HCT116 (cell line): ENCODE measurements at regions not wholly inside any gene's neighbourhood (a gene's known extent, or its start where the extent isn't known, plus 50 kb on each side); places are given as distances from the start of the nearest gene placed in this dataset.

Experiments used
- EGR1 ChIP-seq: IDR thresholded peaks from 2 replicates; pipeline ENCODE4 v1.6.1; 2012; ENCODE audit warnings: low read depth
- ELF1 ChIP-seq: IDR thresholded peaks from 2 replicates; pipeline ENCODE4 v1.6.1; 2012; ENCODE audit warnings: low read depth, borderline replicate concordance
- EZH2 ChIP-seq: fragments of 200-600 bp; sonication (generic); IDR thresholded peaks from 2 replicates; pipeline ENCODE4 v1.6.1; 2017; ENCODE audit warnings: antibody characterized with exemption, mixed run types
- EZH2phosphoT487 ChIP-seq: fragments of 200-600 bp; IDR thresholded peaks from 2 replicates; pipeline ENCODE4 v1.6.1; 2018; ENCODE audit warnings: antibody characterized with exemption, borderline replicate concordance
- POLR2A ChIP-seq: IDR thresholded peaks from 2 replicates; pipeline ENCODE4 v1.7.0; 2011; ENCODE audit warnings: borderline replicate concordance; ENCODE audit not compliant: insufficient read depth, insufficient read length; ENCODE audit errors: extremely low read depth
- POLR2AphosphoS5 ChIP-seq: IDR thresholded peaks from 2 replicates; pipeline ENCODE4 v1.6.1; 2011; ENCODE audit warnings: mild to moderate bottlenecking, low read depth, low read length, moderate library complexity
- RAD21 ChIP-seq: IDR thresholded peaks from 2 replicates; pipeline ENCODE4 v1.6.1; 2012; ENCODE audit warnings: low read depth, mild to moderate bottlenecking
- TCF7L2 ChIP-seq: IDR thresholded peaks from 2 replicates; pipeline ENCODE4 v1.7.0; 2011; ENCODE audit warnings: borderline replicate concordance, inconsistent platforms; ENCODE audit not compliant: insufficient read depth, insufficient read length; ENCODE audit errors: extremely low read depth
- YY1 ChIP-seq: IDR thresholded peaks from 2 replicates; pipeline ENCODE4 v1.6.1; 2011; ENCODE audit warnings: low read length, low read depth, moderate library complexity, mild to moderate bottlenecking; ENCODE audit not compliant: insufficient replicate concordance; ENCODE audit errors: extremely low read depth
- ZNF274 ChIP-seq: fragments of 200-500 bp; sonication (Bioruptor generic); IDR thresholded peaks from 2 replicates; pipeline ENCODE4 v1.6.1; 2014; ENCODE audit warnings: mild to moderate bottlenecking, low read depth, low read length, inconsistent platforms
- TF ChIP-seq, protein P1 (sequence below): IDR thresholded peaks from 2 replicates; pipeline ENCODE4 v1.6.1; 2012; ENCODE audit warnings: low read depth
- TF ChIP-seq, protein P2 (sequence below), 3 experiments: fragments of 200-600 bp in 1 of 3; sonication (generic) in 1 of 3; IDR thresholded peaks in 2 of 3; conservative IDR thresholded peaks in 1 of 3; 2 replicates each; pipeline ENCODE4 v1.5.1; 2012 to 2017; ENCODE audit warnings: low read depth in 2 of 3, low read length in 2 of 3, antibody characterized with exemption in 1 of 3, borderline replicate concordance in 1 of 3, control low read depth in 1 of 3, mild to moderate bottlenecking in 1 of 3, mixed read lengths in 1 of 3, mixed run types in 1 of 3, moderate library complexity in 1 of 3; ENCODE audit not compliant: insufficient read depth in 1 of 3

DNA sequence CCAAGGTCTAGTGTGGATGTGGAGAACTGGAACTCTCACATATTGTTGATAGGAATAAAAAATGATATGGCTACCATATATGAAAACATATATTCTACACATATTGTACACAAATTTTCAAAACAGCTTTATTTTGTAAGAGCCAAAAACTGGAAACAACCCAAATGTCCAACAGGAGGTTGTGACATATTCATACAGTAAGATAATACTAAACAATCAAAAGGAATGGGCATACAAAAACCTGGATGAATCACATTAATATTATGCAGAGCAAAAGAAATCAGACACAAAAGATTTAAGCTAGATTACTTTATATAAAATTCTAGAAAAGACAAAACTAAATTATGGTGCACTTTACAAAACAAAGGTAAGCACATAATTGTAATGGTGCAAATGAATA, 223.9 kb downstream of the SIM1 start:
- TF ChIP-seq TCF7L2 (no peak), POLR2A (no peak), EZH2 (no peak), ELF1 (no peak), YY1 (no peak), EGR1 (no peak), ZNF274 (no peak), RAD21 (no peak), EZH2phosphoT487 (no peak), POLR2AphosphoS5 (no peak)
- TF ChIP-seq, protein P1, sequence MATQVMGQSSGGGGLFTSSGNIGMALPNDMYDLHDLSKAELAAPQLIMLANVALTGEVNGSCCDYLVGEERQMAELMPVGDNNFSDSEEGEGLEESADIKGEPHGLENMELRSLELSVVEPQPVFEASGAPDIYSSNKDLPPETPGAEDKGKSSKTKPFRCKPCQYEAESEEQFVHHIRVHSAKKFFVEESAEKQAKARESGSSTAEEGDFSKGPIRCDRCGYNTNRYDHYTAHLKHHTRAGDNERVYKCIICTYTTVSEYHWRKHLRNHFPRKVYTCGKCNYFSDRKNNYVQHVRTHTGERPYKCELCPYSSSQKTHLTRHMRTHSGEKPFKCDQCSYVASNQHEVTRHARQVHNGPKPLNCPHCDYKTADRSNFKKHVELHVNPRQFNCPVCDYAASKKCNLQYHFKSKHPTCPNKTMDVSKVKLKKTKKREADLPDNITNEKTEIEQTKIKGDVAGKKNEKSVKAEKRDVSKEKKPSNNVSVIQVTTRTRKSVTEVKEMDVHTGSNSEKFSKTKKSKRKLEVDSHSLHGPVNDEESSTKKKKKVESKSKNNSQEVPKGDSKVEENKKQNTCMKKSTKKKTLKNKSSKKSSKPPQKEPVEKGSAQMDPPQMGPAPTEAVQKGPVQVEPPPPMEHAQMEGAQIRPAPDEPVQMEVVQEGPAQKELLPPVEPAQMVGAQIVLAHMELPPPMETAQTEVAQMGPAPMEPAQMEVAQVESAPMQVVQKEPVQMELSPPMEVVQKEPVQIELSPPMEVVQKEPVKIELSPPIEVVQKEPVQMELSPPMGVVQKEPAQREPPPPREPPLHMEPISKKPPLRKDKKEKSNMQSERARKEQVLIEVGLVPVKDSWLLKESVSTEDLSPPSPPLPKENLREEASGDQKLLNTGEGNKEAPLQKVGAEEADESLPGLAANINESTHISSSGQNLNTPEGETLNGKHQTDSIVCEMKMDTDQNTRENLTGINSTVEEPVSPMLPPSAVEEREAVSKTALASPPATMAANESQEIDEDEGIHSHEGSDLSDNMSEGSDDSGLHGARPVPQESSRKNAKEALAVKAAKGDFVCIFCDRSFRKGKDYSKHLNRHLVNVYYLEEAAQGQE, result no peak
- TF ChIP-seq, protein P2, sequence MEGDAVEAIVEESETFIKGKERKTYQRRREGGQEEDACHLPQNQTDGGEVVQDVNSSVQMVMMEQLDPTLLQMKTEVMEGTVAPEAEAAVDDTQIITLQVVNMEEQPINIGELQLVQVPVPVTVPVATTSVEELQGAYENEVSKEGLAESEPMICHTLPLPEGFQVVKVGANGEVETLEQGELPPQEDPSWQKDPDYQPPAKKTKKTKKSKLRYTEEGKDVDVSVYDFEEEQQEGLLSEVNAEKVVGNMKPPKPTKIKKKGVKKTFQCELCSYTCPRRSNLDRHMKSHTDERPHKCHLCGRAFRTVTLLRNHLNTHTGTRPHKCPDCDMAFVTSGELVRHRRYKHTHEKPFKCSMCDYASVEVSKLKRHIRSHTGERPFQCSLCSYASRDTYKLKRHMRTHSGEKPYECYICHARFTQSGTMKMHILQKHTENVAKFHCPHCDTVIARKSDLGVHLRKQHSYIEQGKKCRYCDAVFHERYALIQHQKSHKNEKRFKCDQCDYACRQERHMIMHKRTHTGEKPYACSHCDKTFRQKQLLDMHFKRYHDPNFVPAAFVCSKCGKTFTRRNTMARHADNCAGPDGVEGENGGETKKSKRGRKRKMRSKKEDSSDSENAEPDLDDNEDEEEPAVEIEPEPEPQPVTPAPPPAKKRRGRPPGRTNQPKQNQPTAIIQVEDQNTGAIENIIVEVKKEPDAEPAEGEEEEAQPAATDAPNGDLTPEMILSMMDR (IDR thresholded peaks at IDR 0.05 in 2 of 3, conservative IDR thresholded peaks at IDR 0.05 in 1 of 3; ENCODE audit: borderline replicate concordance in 1 of 3, insufficient read depth in 1 of 3, low read depth in 2 of 3, low read length in 2 of 3), result no peak
